Psoas muscle (tissue), 7 donors: ENCODE measurements at regions not wholly inside any gene's neighbourhood (a gene's known extent, or its start where the extent isn't known, plus 50 kb on each side); places are given as distances from the start of the nearest gene placed in this dataset.

Experiments used
- ATAC-seq, 4 donors: fragments of 200-7000 bp; cut with Tn5 transposase; one replicate each; pipeline ENCODE4 v1.9.1; 2020; ENCODE audit warnings: moderate library complexity in 3 of 4, mild to moderate bottlenecking in 2 of 4
- DNase-seq, 2 donors: peaks; one replicate each; pipeline ENCODE4 v3.0.0-alpha.2; 2020
- H3K27ac ChIP-seq: fragments of 200-600 bp; one replicate; pipeline ENCODE4 v1.8.0; 2022
- H3K27me3 ChIP-seq, 3 donors: fragments of 200-600 bp in 1 of 3; one replicate each; pipeline versions ENCODE4 v1.6.1 to v1.8.0; 2013 to 2022; ENCODE audit warnings: low read length in 2 of 3, mild to moderate bottlenecking in 2 of 3, moderate library complexity in 1 of 3; ENCODE audit not compliant: insufficient read depth in 3 of 3
- H3K36me3 ChIP-seq, 2 donors: fragments of 200-600 bp in 1 of 2; one replicate each; pipeline versions ENCODE4 v1.6.1 to v1.8.0; 2013 to 2022; ENCODE audit warnings: low read depth in 1 of 2, mild to moderate bottlenecking in 1 of 2, moderate library complexity in 1 of 2; ENCODE audit not compliant: insufficient read depth in 1 of 2
- H3K4me1 ChIP-seq: fragments of 200-600 bp; one replicate; pipeline ENCODE4 v1.8.0; 2022
- H3K4me3 ChIP-seq: fragments of 200-600 bp; one replicate; pipeline ENCODE4 v1.8.0; 2022; ENCODE audit warnings: mild to moderate bottlenecking
- H3K9me3 ChIP-seq: fragments of 200-600 bp; one replicate; pipeline ENCODE4 v1.8.0; 2022
- CTCF ChIP-seq: fragments of 200-600 bp; IDR thresholded peaks from one replicate; pipeline ENCODE4 v1.8.0; 2022; ENCODE audit warnings: antibody characterized with exemption
- WGBS, 3 donors: extraction: QIAGEN DNeasy Blood & Tissue Kit; methylation state at CpG; one replicate each; pipeline versions ENCODE4 v1.1.6 to v1.1.7; 2013; 5-methylcytosine and 5-hydroxymethylcytosine counted together
- intact Hi-C, 2 donors: fragments of 100-400 bp; cut with DNase I; formaldehyde crosslinking; loops; one replicate each; pipeline versions ENCODE4 v1.11.0 to v1.14.2; 2022
- donor health status: healthy with polysubstance abuse.
- donor health status: DM: no; HTN: no; CAD: no; lungs with moderate emphysema.
- donor health status: Bipolar disorder and iron deficiency.
- donor health status: healthy.
- donor health status: DM: yes; HTN: yes; CAD: no.
- donor health status: DM: no; HTN: no; CAD: no.
- donor health status: DM: yes; HTN: yes; CAD: no.

GRCh38 chr10:126783806-126784557 lies 113.5 kb upstream of the C10orf90 start:
- Histone ChIP-seq H3K9me3 (no peaks in the 10 kb centered on the region), H3K27me3 (peaks cover 0 to 7% (median 0%) of the 10 kb centered on the region in 3 donors), H3K4me3 (no peak overlapping the region), H3K27ac (no peak overlapping the region), H3K4me1 (no peaks in the 10 kb centered on the region), H3K36me3 (no peaks in the 10 kb centered on the region)
- no peak for ATAC-seq
- WGBS, 3 donors, result 66 to 67% (median 66%) methylated on average over 9 of the region's 9 CpGs
- DNase-seq, result no peak
- intact Hi-C loops, result no loop called here
- no peak for TF ChIP-seq CTCF

GRCh38 chr10:126787201-126787600 lies 116.7 kb upstream of the C10orf90 start:
- intact Hi-C loops, result no loop called here
- TF ChIP-seq CTCF, result no peak
- H3K27me3 ChIP-seq, result peaks cover 0 to 4% (median 0%) of the 10 kb centered on the region in 3 donors
- no peak overlapping the region for H3K4me3 ChIP-seq
- H3K36me3 ChIP-seq, result no peaks in the 10 kb centered on the region
- no peaks in the 10 kb centered on the region for H3K4me1 ChIP-seq
- H3K27ac ChIP-seq, result no peak overlapping the region
- DNase-seq (no peak), ATAC-seq (no peak)
- 68 to 89% (median 76%) methylated on average over 3 of the region's 3 CpGs for WGBS, 3 donors
- no peaks in the 10 kb centered on the region for H3K9me3 ChIP-seq

GRCh38 chr10:126795318-126795717 lies 109.9 kb upstream of the DOCK1 start:
- H3K27me3 ChIP-seq, result no peaks in the 10 kb centered on the region
- DNase-seq (no peak), ATAC-seq (no peak)
- H3K9me3 ChIP-seq, result no peaks in the 10 kb centered on the region
- H3K4me3 ChIP-seq, result no peak overlapping the region
- intact Hi-C loops, result no loop called here
- no peak for TF ChIP-seq CTCF
- no peak overlapping the region for H3K27ac ChIP-seq
- WGBS, 3 donors, result 86 to 94% (median 93%) methylated on average over 2 of the region's 2 CpGs
- H3K36me3 ChIP-seq, result no peaks in the 10 kb centered on the region
- no peaks in the 10 kb centered on the region for H3K4me1 ChIP-seq

DNA sequence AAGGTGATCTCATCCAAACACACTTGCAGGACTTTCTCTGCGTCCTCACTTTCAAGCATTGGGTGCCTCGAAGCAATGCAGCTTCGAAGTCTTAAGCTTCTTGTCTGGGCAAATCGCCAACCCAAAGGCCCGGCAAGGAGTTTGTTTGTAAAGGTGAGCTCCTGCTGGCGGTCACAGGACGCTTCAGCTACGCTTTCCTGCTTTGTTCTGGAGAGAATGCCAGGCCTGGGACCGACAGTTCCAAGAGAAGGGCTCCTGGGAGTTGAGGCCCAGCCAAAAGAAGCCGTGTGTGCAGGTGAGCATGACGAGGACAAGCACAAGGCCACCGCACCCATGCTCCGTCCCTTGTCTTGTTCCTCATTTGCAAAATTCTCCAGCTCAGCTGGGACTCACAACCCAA lies 106.6 kb upstream of the DOCK1 start:
- Histone ChIP-seq H3K9me3 (no peaks in the 10 kb centered on the region), H3K36me3 (no peaks in the 10 kb centered on the region), H3K4me3 (no peak overlapping the region), H3K27ac (no peak overlapping the region), H3K27me3 (no peaks in the 10 kb centered on the region), H3K4me1 (no peaks in the 10 kb centered on the region)
- no peak for TF ChIP-seq CTCF
- intact Hi-C loops, result no loop called here
- DNase-seq (no peak), ATAC-seq (no peak)
- 65 to 69% (median 67%) methylated on average over 13 of the region's 13 CpGs for WGBS, 3 donors

GRCh38 chr10:126803394-126803793 lies 101.8 kb upstream of the DOCK1 start:
- no peak for DNase-seq
- intact Hi-C loops, result no loop called here
- Histone ChIP-seq H3K4me1 (no peaks in the 10 kb centered on the region), H3K27ac (no peak overlapping the region), H3K36me3 (no peaks in the 10 kb centered on the region), H3K4me3 (no peak overlapping the region), H3K27me3 (no peaks in the 10 kb centered on the region), H3K9me3 (no peaks in the 10 kb centered on the region)
- ATAC-seq, result no peak
- WGBS, 3 donors, result 75 to 89% (median 82%) methylated on average over 1 of the region's 1 CpG
- TF ChIP-seq CTCF, result no peak
